ENCODE measurements at regions not wholly inside any gene's neighbourhood (a gene's known extent, or its start where the extent isn't known, plus 50 kb on each side); places are given as distances from the start of the nearest gene placed in this dataset.

- BruUV-seq (replicated peaks): no TSS peak
- intact Hi-C loops (cut with micrococcal nuclease; ENCODE audit: unreplicated experiment): no loop called here
- H3K27ac ChIP-seq: no peak overlapping the region
- H3K27me3 ChIP-seq (ENCODE audit: insufficient read depth, low read depth): no peaks in the 10 kb centered on the region
- H3F3A ChIP-seq (ENCODE audit: insufficient read depth, low read depth): no peaks in the 10 kb centered on the region
- no peaks in the 10 kb centered on the region for H3K79me2 ChIP-seq (ENCODE audit: low read depth)
- no peaks in the 10 kb centered on the region for H3K9me2 ChIP-seq (ENCODE audit: insufficient read depth)
- H3K4me1 ChIP-seq (replicated peaks; ENCODE audit: insufficient read depth): no peaks in the 10 kb centered on the region
- TF ChIP-seq CTCF (conservative IDR thresholded peaks at IDR 0.05) (no peak), EZH2 (IDR thresholded peaks at IDR 0.05; ENCODE audit: low read depth) (no peak)
- no peak overlapping the region for H3K4me3 ChIP-seq
- ChIA-PET CTCF (no interaction called here), POLR2A (ENCODE audit: unreplicated experiment) (no interaction called here)
- no peak for DNase-seq
- H2AFZ ChIP-seq: no peak overlapping the region
- no peaks in the 10 kb centered on the region for H4K20me1 ChIP-seq (ENCODE audit: insufficient read depth)
- no peak overlapping the region for H3K4me2 ChIP-seq
- H3K36me3 ChIP-seq (ENCODE audit: low read depth): no peaks in the 10 kb centered on the region
- H3K9me3 ChIP-seq (ENCODE audit: insufficient read depth, low read depth): no peaks in the 10 kb centered on the region
Measured at GRCh38 chr14:21749306-21749868, 75.8 kb upstream of the OR4E1 start.

GRCh38 chr14:21748869-21749303, 75.3 kb upstream of the OR4E1 start:
- H2AFZ ChIP-seq: no peak overlapping the region
- H3K27ac ChIP-seq: no peak overlapping the region
- H3K9me2 ChIP-seq (ENCODE audit: insufficient read depth): no peaks in the 10 kb centered on the region
- no TSS peak for BruUV-seq (replicated peaks)
- H3F3A ChIP-seq (ENCODE audit: insufficient read depth, low read depth): no peaks in the 10 kb centered on the region
- no peak overlapping the region for H3K4me2 ChIP-seq
- H3K4me1 ChIP-seq (replicated peaks; ENCODE audit: insufficient read depth): no peaks in the 10 kb centered on the region
- no peak overlapping the region for H3K4me3 ChIP-seq
- no peaks in the 10 kb centered on the region for H3K36me3 ChIP-seq (ENCODE audit: low read depth)
- CTCF ChIA-PET: no interaction called here
- peak; percentile 16 to 38 for DNase-seq
- intact Hi-C loops (cut with micrococcal nuclease; ENCODE audit: unreplicated experiment): no loop called here
- TF ChIP-seq CTCF (conservative IDR thresholded peaks at IDR 0.05) (peak; percentile 70), EZH2 (IDR thresholded peaks at IDR 0.05; ENCODE audit: low read depth) (no peak)
- no peaks in the 10 kb centered on the region for H3K9me3 ChIP-seq (ENCODE audit: insufficient read depth, low read depth)
- no peaks in the 10 kb centered on the region for H3K27me3 ChIP-seq (ENCODE audit: insufficient read depth, low read depth)
- POLR2A ChIA-PET (ENCODE audit: unreplicated experiment): no interaction called here
- H4K20me1 ChIP-seq (ENCODE audit: insufficient read depth): no peaks in the 10 kb centered on the region
- no peaks in the 10 kb centered on the region for H3K79me2 ChIP-seq (ENCODE audit: low read depth)

GRCh38 chr14:21735639-21736307, 62.2 kb upstream of the OR4E1 start:
- POLR2A ChIA-PET (ENCODE audit: unreplicated experiment): no interaction called here
- no peak for DNase-seq
- Histone ChIP-seq H3F3A (ENCODE audit: insufficient read depth, low read depth) (no peaks in the 10 kb centered on the region), H4K20me1 (ENCODE audit: insufficient read depth) (no peaks in the 10 kb centered on the region), H3K79me2 (ENCODE audit: low read depth) (no peaks in the 10 kb centered on the region), H3K9me3 (ENCODE audit: insufficient read depth, low read depth) (no peaks in the 10 kb centered on the region), H3K9me2 (ENCODE audit: insufficient read depth) (no peaks in the 10 kb centered on the region), H3K4me1 (replicated peaks; ENCODE audit: insufficient read depth) (no peaks in the 10 kb centered on the region), H3K36me3 (ENCODE audit: low read depth) (no peaks in the 10 kb centered on the region), H3K4me2 (no peak overlapping the region), H2AFZ (no peak overlapping the region), H3K4me3 (no peak overlapping the region), H3K27ac (no peak overlapping the region), H3K27me3 (ENCODE audit: insufficient read depth, low read depth) (peaks cover 5% of the 10 kb centered on the region; the same call in 1 of the 2 replicates)
- TF ChIP-seq CTCF (conservative IDR thresholded peaks at IDR 0.05): no peak
- TF ChIP-seq EZH2 (IDR thresholded peaks at IDR 0.05; ENCODE audit: low read depth): no peak
- intact Hi-C loops (cut with micrococcal nuclease; ENCODE audit: unreplicated experiment): no loop called here
- BruUV-seq (replicated peaks): no TSS peak
- CTCF ChIA-PET: no interaction called here

Data from PC-9 (cell line).